Inflammatory macrophage treated with lipopolysaccharide for 4 hours (primary cell): ENCODE measurements at regions not wholly inside any gene's neighbourhood (a gene's known extent, or its start where the extent isn't known, plus 50 kb on each side); places are given as distances from the start of the nearest gene placed in this dataset.
"Not testable (repeated sequence)": the region's sequence is repeated elsewhere in the genome, so short reads cannot be mapped to it uniquely, and the experiment has no call there.

Source experiments
- DNase-seq: peaks from one replicate; pipeline ENCODE4 v3.0.0-alpha.2; 2020

- DNase-seq = no peak
These were observed 123.4 kb upstream of the VKORC1L1 start for GRCh38 chr7:65749518-65749917.

GRCh38 chr7:65750511-65751344 is 122.1 kb upstream of the VKORC1L1 start:
- peak; percentile 93 for DNase-seq

GRCh38 chr7:65754070-65754469 is 118.8 kb upstream of the VKORC1L1 start:
- not testable (repeated sequence) for DNase-seq

- not testable (repeated sequence) for DNase-seq
These were observed 113.9 kb upstream of the VKORC1L1 start for GRCh38 chr7:65758991-65759390.

- not testable (repeated sequence) for DNase-seq
These were observed 110.2 kb upstream of the VKORC1L1 start for GRCh38 chr7:65762712-65763111.

GRCh38 chr7:65763114-65763513 is 109.8 kb upstream of the VKORC1L1 start:
- not testable (repeated sequence) for DNase-seq

- peak; percentile 92 for DNase-seq
These were observed 102.2 kb upstream of the VKORC1L1 start for GRCh38 chr7:65770473-65771225.

GRCh38 chr7:65771226-65771569 is 101.7 kb upstream of the VKORC1L1 start:
- not testable (repeated sequence) for DNase-seq

GRCh38 chr7:65776677-65777076 is 96.2 kb upstream of the VKORC1L1 start:
- not testable (repeated sequence) for DNase-seq

GRCh38 chr7:65789943-65790342 is 82.9 kb upstream of the VKORC1L1 start:
- DNase-seq = not testable (repeated sequence)

GRCh38 chr7:65791788-65792187 is 81.1 kb upstream of the VKORC1L1 start:
- not testable (repeated sequence) for DNase-seq

- not testable (repeated sequence) for DNase-seq
These were observed 80.1 kb upstream of the VKORC1L1 start for GRCh38 chr7:65792726-65793125.

GRCh38 chr7:65794671-65795391 is 78.0 kb upstream of the VKORC1L1 start:
- DNase-seq = not testable (repeated sequence)

- not testable (repeated sequence) for DNase-seq
These were observed 77.5 kb upstream of the VKORC1L1 start for GRCh38 chr7:65795392-65795716.

GRCh38 chr7:65796205-65796604 is 76.7 kb upstream of the VKORC1L1 start:
- no peak for DNase-seq

GRCh38 chr7:65797086-65797485 is 75.8 kb upstream of the VKORC1L1 start:
- not testable (repeated sequence) for DNase-seq

GRCh38 chr7:65797566-65797965 is 75.3 kb upstream of the VKORC1L1 start:
- not testable (repeated sequence) for DNase-seq

GRCh38 chr7:65798111-65799075 is 74.5 kb upstream of the VKORC1L1 start:
- peak; percentile 24 for DNase-seq

- not testable (repeated sequence) for DNase-seq
These were observed 72.7 kb upstream of the VKORC1L1 start for GRCh38 chr7:65800191-65800590.

- no peak for DNase-seq
These were observed 72.0 kb upstream of the VKORC1L1 start for GRCh38 chr7:65800890-65801341.

GRCh38 chr7:65804887-65805286 is 68.0 kb upstream of the VKORC1L1 start:
- no peak for DNase-seq

- DNase-seq = not testable (repeated sequence)
These were observed 65.8 kb upstream of the VKORC1L1 start for GRCh38 chr7:65807067-65807466.
